NCI-H1694 treated with DMSO at 0.1 percent for 48 hours (cell line): ENCODE measurements at regions not wholly inside any gene's neighbourhood (a gene's known extent, or its start where the extent isn't known, plus 50 kb on each side); places are given as distances from the start of the nearest gene placed in this dataset.
"Not testable (repeated sequence)": the region's sequence is repeated elsewhere in the genome, so short reads cannot be mapped to it uniquely, and the experiment has no call there.

Experiments
- DNase-seq: peaks from one replicate; lab custom pipeline; 2025; lab: John Stamatoyannopoulos, UW

- DNase-seq = no peak
These were observed 99.3 kb downstream of the DLEU7 start for GRCh38 chr13:50744116-50744660.

- DNase-seq = no peak
These were observed 97.9 kb downstream of the DLEU7 start for GRCh38 chr13:50745542-50746115.

- no peak for DNase-seq
These were observed 95.6 kb downstream of the DLEU7 start for GRCh38 chr13:50747737-50748350.

GRCh38 chr13:50753221-50753620, 90.3 kb downstream of the DLEU7 start:
- not testable (repeated sequence) for DNase-seq

GRCh38 chr13:50755862-50756685, 87.4 kb downstream of the DLEU7 start:
- peak; percentile 43 for DNase-seq

- no peak for DNase-seq
These were observed 86.5 kb downstream of the DLEU7 start for GRCh38 chr13:50757008-50757407.

- DNase-seq = no peak
These were observed 84.7 kb downstream of the DLEU7 start for GRCh38 chr13:50758796-50759195.

GRCh38 chr13:50760751-50761150, 82.7 kb downstream of the DLEU7 start:
- DNase-seq = no peak

- no peak for DNase-seq
These were observed 82.1 kb downstream of the DLEU7 start for GRCh38 chr13:50761406-50761805.

- DNase-seq = no peak
These were observed 80.4 kb downstream of the DLEU7 start for GRCh38 chr13:50762969-50763567.

GRCh38 chr13:50766013-50766412, 77.5 kb downstream of the DLEU7 start:
- peak; percentile 57 for DNase-seq

- no peak for DNase-seq
These were observed 76.8 kb downstream of the DLEU7 start for GRCh38 chr13:50766695-50767094.

GRCh38 chr13:50772881-50773280, 70.6 kb downstream of the DLEU7 start:
- not testable (repeated sequence) for DNase-seq
